GM18909 (cell line): ENCODE measurements at regions not wholly inside any gene's neighbourhood (a gene's known extent, or its start where the extent isn't known, plus 50 kb on each side); places are given as distances from the start of the nearest gene placed in this dataset.

Experiments used
- ATAC-seq: cut with Tn5 transposase; IDR thresholded peaks from one replicate; pipeline ENCODE4 v1.9.1; 2021; ENCODE audit warnings: mild to moderate bottlenecking; ENCODE audit not compliant: unreplicated experiment, poor library complexity

DNA sequence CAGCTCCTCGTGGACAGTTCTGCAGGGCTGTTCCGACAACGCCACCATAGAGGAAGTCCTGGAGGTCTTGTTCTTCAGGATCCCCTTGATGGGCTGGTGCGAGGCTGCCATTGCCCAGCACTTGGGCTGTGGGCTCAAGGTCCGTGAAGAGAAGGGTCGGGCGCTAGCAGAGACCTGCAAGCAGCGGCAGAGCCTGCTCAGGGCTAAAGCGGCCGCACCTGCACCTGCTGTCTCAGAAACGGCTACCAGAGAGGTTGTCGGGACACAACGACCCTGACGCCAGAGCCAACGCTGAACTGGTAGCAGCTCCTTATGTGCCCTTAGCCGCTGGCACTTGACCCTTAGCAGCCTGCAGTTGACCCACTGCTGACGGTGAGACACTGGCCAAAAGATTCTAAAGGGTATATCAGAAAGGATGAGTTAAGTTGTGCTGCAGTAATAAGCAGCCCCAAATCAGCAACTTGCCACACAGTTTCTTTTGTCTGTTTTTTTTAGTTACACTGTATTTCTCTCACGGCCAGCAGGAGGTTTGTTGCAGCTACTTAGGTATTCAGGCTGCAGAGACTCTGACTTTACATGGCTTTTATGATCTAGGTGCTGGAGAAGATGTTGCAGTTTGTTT, 55.5 kb upstream of the ST6GAL2 start:
- ATAC-seq: no peak

- no peak for ATAC-seq
Observed at GRCh38 chr2:106943468-106944200, 57.7 kb upstream of the ST6GAL2 start.

GRCh38 chr2:106944215-106944614, 58.2 kb upstream of the ST6GAL2 start:
- no peak for ATAC-seq

DNA sequence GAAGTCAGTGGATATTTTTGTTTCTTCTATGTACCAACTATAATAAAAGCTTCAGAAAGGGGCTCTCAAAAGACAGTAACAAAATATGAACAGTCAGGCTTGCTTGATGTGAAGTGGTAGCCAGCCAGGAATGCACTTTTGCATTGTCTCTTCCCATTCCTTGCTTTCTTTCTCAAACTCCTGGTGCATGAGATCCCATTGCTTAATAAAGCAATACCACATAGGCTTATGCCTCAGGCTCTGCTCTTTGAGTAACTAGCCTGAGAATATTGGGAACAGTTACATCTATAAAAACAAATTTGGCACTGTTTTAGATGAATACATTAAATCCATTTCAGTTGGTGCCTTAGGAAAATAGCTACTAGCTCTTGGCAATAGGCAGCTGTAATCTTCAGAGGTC, 62.6 kb upstream of the ST6GAL2 start:
- ATAC-seq: no peak

- no peak for ATAC-seq
Observed at GRCh38 chr2:106953236-106953635, 67.3 kb upstream of the ST6GAL2 start.

GRCh38 chr2:106953779-106954178, 67.8 kb upstream of the ST6GAL2 start:
- no peak for ATAC-seq

DNA sequence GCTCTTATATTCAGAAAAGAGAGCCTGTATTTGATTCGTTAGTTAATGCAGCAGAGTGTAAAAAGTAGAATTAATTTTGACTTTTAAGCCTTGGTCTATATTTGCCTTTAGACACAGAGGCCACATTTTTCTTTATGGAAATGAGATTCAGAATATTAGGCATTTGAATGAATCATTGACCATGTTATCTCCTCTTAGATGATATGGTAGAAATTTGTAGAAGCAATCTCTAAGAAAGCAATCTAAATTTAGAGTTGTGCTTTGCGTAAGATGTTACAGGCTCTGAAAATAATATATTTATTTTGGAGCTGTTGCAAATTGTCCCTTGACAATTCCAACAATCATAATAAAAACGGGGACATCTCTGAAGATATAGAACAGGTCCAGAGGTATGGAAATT, 68.3 kb upstream of the ST6GAL2 start:
- ATAC-seq: no peak

GRCh38 chr2:106956416-106956815, 70.4 kb upstream of the ST6GAL2 start:
- ATAC-seq: no peak

DNA sequence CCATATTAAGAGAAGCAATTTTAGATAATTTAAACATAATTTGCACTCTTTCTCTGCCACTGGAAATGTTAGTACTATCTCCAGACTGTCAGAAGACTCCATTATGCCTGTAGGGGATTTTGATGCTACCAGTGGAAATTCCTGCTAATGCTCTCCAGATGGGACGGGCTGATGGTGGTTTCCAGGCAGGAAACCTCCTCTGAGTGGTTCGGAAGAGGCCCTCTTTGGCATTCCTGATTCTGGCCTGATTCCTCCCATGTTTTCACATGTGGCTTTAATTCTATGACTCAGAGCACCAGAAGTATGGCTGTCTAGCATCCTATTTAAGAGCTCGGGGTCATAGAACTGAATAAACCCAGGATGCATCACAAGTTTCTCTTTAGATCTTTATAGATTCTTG, 70.9 kb upstream of the ST6GAL2 start:
- no peak for ATAC-seq

GRCh38 chr2:106959975-106960682, 74.2 kb upstream of the ST6GAL2 start:
- no peak for ATAC-seq

DNA sequence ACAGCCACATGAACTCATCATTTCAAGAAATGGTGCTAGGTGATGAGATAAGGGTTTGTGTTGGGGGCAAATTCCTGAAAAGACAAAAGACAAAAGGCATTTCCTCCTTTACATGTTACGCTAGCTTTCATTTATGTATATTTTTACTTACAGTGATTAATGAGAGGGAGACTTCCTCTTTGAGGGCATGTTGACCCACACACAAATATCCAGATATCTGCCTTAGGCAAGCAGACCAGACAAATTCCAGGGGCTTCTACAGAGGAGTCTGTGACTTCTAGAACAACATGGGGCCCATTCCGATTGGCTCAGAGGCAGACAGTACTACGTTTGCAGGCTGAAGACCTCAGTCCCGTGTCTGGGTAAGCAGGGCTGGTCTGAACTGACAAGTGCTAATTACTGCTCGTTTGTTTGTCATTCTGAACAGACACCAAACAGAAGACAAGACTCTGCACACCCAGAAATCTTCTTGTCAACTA, 74.8 kb upstream of the ST6GAL2 start:
- ATAC-seq: no peak

DNA sequence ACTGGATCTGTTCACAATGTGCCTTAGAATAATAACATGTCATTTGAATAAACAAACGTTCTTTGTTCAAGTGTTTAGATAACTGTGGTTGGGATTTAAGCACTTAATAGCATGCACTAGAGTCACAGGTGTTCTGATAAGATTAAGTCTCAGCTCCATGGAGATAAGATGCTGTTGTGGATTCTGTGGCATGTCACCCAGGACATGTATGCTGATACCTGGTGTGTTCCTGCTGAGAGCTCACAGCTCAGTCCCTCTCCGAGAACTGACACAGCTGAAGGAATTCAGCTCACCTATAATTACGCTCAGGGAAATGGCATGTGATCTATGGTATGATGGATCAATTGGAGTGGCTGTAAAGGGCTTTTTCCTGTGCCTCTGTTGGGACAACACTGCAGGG, 75.4 kb upstream of the ST6GAL2 start:
- no peak for ATAC-seq

GRCh38 chr2:106963156-106963555, 77.2 kb upstream of the ST6GAL2 start:
- ATAC-seq: no peak

DNA sequence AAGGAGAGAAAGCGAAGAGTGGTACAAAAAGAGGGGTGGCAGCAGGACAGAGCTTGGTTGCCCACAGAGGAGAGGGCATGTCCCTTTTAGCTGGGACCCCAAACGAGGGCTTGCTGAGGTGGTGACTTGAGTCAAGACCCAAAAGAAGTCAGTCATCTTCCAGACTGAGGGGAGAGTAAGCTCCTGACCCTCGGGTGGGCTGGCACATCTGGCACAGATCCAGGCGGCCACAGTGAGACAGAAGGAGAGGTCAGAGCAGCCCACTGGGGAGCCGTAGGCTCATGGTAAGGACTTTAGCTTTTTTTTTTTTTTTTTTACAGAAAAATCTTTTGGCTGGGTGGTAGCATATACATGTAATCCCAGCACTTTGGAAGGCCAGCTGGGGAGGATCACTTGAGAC, 77.9 kb upstream of the ST6GAL2 start:
- no peak for ATAC-seq

GRCh38 chr2:106965611-106966010, 79.6 kb upstream of the ST6GAL2 start:
- ATAC-seq: no peak

DNA sequence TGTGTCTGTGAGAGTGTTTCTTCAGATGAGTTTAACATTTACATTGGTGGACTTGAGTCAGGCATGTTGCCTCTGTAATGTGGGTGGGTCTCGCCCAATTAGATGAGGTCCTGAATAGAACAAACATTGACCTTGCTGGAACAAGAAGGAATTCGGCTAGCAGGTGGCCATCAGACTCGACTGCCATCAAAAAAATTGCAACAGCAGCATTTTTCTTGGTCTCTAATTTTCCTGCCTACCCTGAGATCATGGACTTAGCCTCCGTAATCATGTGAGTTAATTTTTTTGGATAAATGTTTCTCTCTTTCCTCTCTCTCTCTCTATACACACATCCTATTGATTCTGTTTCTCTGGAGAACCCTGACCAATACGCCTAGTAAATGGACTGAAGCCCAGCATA, 83.8 kb upstream of the ST6GAL2 start:
- no peak for ATAC-seq

GRCh38 chr2:106970471-106971261, 84.7 kb upstream of the ST6GAL2 start:
- no peak for ATAC-seq

GRCh38 chr2:106972782-106973181, 86.8 kb upstream of the ST6GAL2 start:
- no peak for ATAC-seq

DNA sequence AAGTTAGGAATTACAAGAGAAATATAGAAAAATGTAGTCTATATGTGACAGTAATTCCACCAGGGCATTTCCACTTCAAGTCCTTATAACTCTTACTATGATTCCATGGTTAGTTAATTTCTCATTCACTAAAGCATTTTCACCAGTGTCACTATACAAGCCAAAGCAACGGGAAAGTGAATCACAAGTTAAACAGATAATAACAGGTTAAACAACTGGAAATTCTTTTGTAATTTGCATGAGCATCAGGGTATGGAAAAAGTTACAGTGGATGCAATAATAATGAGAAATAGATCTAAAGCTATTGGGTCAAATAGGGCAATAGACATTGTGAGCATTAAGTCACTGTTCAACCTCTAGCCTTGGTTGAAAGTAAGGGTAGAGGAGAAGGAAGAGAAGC, 88.9 kb upstream of the ST6GAL2 start:
- ATAC-seq: no peak

DNA sequence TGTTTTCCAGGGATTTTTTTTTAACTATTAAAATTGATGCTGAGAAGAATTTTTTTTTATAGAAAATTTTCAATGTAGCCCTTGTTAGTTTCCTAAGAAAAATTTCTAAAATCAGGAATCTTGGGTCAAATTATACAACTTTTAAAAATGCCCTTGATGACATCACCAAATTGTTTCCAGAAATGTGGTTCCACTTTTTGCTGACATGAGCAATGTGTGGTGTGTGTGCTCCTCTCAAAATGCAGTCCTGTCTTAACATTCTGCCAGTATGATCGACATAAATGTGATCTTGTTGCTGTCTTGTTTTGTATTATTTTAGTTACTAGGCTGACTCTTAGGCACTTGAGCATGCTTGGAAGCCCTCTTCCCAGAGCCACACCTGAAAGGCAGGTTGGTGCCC, 89.7 kb upstream of the ST6GAL2 start:
- no peak for ATAC-seq

GRCh38 chr2:106976548-106976947, 90.6 kb upstream of the ST6GAL2 start:
- ATAC-seq: no peak
